Esophagus muscularis mucosa (tissue), 3 donors: ENCODE measurements at regions not wholly inside any gene's neighbourhood (a gene's known extent, or its start where the extent isn't known, plus 50 kb on each side); places are given as distances from the start of the nearest gene placed in this dataset.

ENCODE experiments used
- POLR2A ChIP-seq: fragments of 450-650 bp; IDR thresholded peaks from one replicate; pipeline ENCODE4 v1.6.1; 2017; ENCODE audit warnings: antibody characterized with exemption, moderate library complexity, mild to moderate bottlenecking, low read depth
- TF ChIP-seq, protein P1 (sequence below), 3 experiments: fragments of 200-600 bp in 2 of 3; fragments of 450-650 bp in 1 of 3; sonication (generic) in 2 of 3; IDR thresholded peaks; one replicate each; pipeline ENCODE4 v1.5.1; 2017 to 2019; ENCODE audit warnings: antibody characterized with exemption in 3 of 3, mild to moderate bottlenecking in 2 of 3, moderate library complexity in 1 of 3

DNA sequence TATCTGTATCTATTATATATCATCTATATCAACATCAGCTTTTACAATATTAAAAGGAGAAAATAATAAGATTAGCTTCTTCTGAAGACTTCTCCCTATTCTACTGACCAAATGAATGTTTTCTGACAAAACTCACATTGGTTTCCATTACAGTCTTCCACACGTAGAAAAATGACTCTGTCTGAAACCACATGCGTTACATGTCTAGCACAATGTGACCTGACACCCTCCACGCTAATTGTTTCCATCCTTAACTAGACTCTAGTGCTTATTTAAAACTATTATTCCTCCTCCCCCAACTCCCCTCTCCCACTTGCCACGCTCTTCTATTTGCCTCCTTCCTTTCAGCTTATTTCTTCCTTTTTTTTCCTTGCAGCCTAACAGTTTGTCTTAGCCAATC, 172.1 kb downstream of the ADAMTS15 start:
- TF ChIP-seq, protein P1, sequence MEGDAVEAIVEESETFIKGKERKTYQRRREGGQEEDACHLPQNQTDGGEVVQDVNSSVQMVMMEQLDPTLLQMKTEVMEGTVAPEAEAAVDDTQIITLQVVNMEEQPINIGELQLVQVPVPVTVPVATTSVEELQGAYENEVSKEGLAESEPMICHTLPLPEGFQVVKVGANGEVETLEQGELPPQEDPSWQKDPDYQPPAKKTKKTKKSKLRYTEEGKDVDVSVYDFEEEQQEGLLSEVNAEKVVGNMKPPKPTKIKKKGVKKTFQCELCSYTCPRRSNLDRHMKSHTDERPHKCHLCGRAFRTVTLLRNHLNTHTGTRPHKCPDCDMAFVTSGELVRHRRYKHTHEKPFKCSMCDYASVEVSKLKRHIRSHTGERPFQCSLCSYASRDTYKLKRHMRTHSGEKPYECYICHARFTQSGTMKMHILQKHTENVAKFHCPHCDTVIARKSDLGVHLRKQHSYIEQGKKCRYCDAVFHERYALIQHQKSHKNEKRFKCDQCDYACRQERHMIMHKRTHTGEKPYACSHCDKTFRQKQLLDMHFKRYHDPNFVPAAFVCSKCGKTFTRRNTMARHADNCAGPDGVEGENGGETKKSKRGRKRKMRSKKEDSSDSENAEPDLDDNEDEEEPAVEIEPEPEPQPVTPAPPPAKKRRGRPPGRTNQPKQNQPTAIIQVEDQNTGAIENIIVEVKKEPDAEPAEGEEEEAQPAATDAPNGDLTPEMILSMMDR (IDR thresholded peaks at IDR 0.05) = no peak
- TF ChIP-seq POLR2A = no peak
